Endothelial cell of umbilical vein (primary cell): ENCODE measurements at regions not wholly inside any gene's neighbourhood (a gene's known extent, or its start where the extent isn't known, plus 50 kb on each side); places are given as distances from the start of the nearest gene placed in this dataset.
A peak's percentile ranks its signal among the peaks of the same experiment; 100 is the strongest.

Experiments used
- BruUV-seq: library from RNA; stranded (reverse); fragments of 400-500 nt; replicated peaks from 2 replicates; lab custom pipeline; 2021; lab: Mats Ljungman, UMichigan
- CTCF ChIA-PET: fragments of 300-600, 350-600 bp; sonication (Branson Sonifier 250); formaldehyde crosslinking; loops from one replicate; lab custom pipeline; 2021; ENCODE audit warnings: antibody characterized with exemption, inconsistent platforms; lab: Charles Lee
- POLR2A ChIA-PET: fragments of 300-600, 350-600 bp; sonication (Branson Sonifier 250); formaldehyde crosslinking; loops from one replicate; lab custom pipeline; 2021; ENCODE audit warnings: antibody characterized with exemption, inconsistent platforms; lab: Charles Lee
- DNase-seq: peaks from one replicate; pipeline ENCODE4 v3.0.0-alpha.2; 2011; ENCODE audit warnings: low read depth, low spot score
- FAIRE-seq: peaks from 2 replicates; lab custom pipeline; 2011; peaks lifted over from hg19 to GRCh38; lab: Jason Lieb, UNC
- H2AFZ ChIP-seq: 2 replicates; pipeline ENCODE4 v1.6.0; 2012; ENCODE audit warnings: low read depth, low read length, control low read depth, inconsistent platforms
- H3K27ac ChIP-seq: 2 replicates; pipeline ENCODE4 v1.5.1; 2011; ENCODE audit warnings: low read depth, mild to moderate bottlenecking, control low read depth, low read length, moderate library complexity; ENCODE audit not compliant: insufficient read depth
- H3K27me3 ChIP-seq, 2 experiments: 2 replicates each; pipeline versions ENCODE4 v1.6.0 to v1.6.1; 2011; ENCODE audit warnings: low read length in 2 of 2, mixed read lengths in 1 of 2; ENCODE audit not compliant: control insufficient read depth in 2 of 2, insufficient read depth in 2 of 2
- H3K36me3 ChIP-seq, 2 experiments: 2 replicates in 1 of 2; 3 replicates in 1 of 2; pipeline ENCODE4 v1.5.1; 2011; ENCODE audit warnings: low read length in 2 of 2, mild to moderate bottlenecking in 1 of 2, moderate library complexity in 1 of 2; ENCODE audit not compliant: control insufficient read depth in 2 of 2, insufficient read depth in 2 of 2; ENCODE audit errors: extremely low read depth in 1 of 2
- H3K4me1 ChIP-seq: 3 replicates; pipeline ENCODE4 v1.5.1; 2011; ENCODE audit warnings: mild to moderate bottlenecking, low read length; ENCODE audit not compliant: control insufficient read depth, insufficient read depth; ENCODE audit errors: extremely low read depth
- H3K4me2 ChIP-seq: 2 replicates; pipeline ENCODE4 v1.6.1; 2011; ENCODE audit warnings: low read length, control low read depth, mixed read lengths; ENCODE audit not compliant: insufficient read depth
- H3K4me3 ChIP-seq, 3 experiments: fragments of 200-600 bp in 1 of 3; sonication (generic), shearing (Covaris generic) in 1 of 3; replicated peaks in 1 of 3; 2 replicates each; pipeline ENCODE4 v1.5.1; 2011 to 2016; ENCODE audit warnings: control low read depth in 3 of 3, low read length in 3 of 3, mild to moderate bottlenecking in 2 of 3, inconsistent platforms in 1 of 3, low read depth in 1 of 3, moderate library complexity in 1 of 3; ENCODE audit not compliant: insufficient read depth in 1 of 3
- H3K79me2 ChIP-seq: 2 replicates; pipeline ENCODE4 v1.6.0; 2012; ENCODE audit warnings: low read length, inconsistent platforms; ENCODE audit not compliant: control insufficient read depth, insufficient read depth
- H3K9ac ChIP-seq: replicated peaks from 2 replicates; pipeline ENCODE3; 2011; ENCODE audit warnings: low read length, control low read depth; ENCODE audit not compliant: insufficient read depth; ENCODE audit errors: extremely low read depth
- H3K9me1 ChIP-seq: replicated peaks from 3 replicates; pipeline ENCODE4 v1.6.0; 2011; ENCODE audit warnings: mild to moderate bottlenecking, low read length; ENCODE audit not compliant: control insufficient read depth, insufficient read depth; ENCODE audit errors: extremely low read depth
- H3K9me3 ChIP-seq: replicated peaks from 2 replicates; pipeline ENCODE4 v1.5.1; 2012; ENCODE audit warnings: low read length, inconsistent platforms; ENCODE audit not compliant: control insufficient read depth, insufficient read depth
- H4K20me1 ChIP-seq: replicated peaks from 2 replicates; pipeline ENCODE3; 2011; ENCODE audit warnings: mild to moderate bottlenecking, low read length; ENCODE audit not compliant: control insufficient read depth, insufficient read depth; ENCODE audit errors: extremely low read depth
- EZH2 ChIP-seq: IDR thresholded peaks from 2 replicates; pipeline ENCODE4 v1.6.1; 2012; ENCODE audit warnings: borderline replicate concordance, low read depth, mild to moderate bottlenecking, moderate library complexity, low read length, inconsistent platforms; ENCODE audit not compliant: severe bottlenecking
- FOS ChIP-seq: IDR thresholded peaks from 2 replicates; pipeline ENCODE4 v1.6.1; 2011; ENCODE audit warnings: mild to moderate bottlenecking, low read length, moderate library complexity, borderline replicate concordance; ENCODE audit not compliant: insufficient read depth
- GATA2 ChIP-seq: IDR thresholded peaks from 2 replicates; pipeline ENCODE4 v1.7.0; 2011; ENCODE audit warnings: low read depth, mild to moderate bottlenecking, moderate library complexity, mixed read lengths, low read length; ENCODE audit not compliant: insufficient read length, insufficient read depth
- JUN ChIP-seq: IDR thresholded peaks from 2 replicates; pipeline ENCODE4 v1.6.1; 2011; ENCODE audit warnings: borderline replicate concordance, low read depth; ENCODE audit not compliant: insufficient read length, insufficient read depth
- MYC ChIP-seq: IDR thresholded peaks from one replicate; pipeline ENCODE4 v1.6.1; 2011; ENCODE audit warnings: mild to moderate bottlenecking, low read depth, low read length
- POLR2A ChIP-seq: IDR thresholded peaks from 2 replicates; pipeline ENCODE4 v1.6.1; 2012; ENCODE audit warnings: low read depth, mild to moderate bottlenecking, control low read depth, low read length
- dilution Hi-C: fragments of 300-500 bp; cut with MboI; formaldehyde crosslinking; loops from one replicate; pipeline ENCODE4 v1.15.0; 2019; ENCODE audit warnings: low sequenced_read_pairs; ENCODE audit not compliant: extremely low pct_ligation_motif_present
- intact Hi-C: fragments of 100-400 bp; cut with micrococcal nuclease; formaldehyde crosslinking; loops from one replicate; pipeline ENCODE4 v1.10.0; 2022
- TF ChIP-seq, protein P1 (sequence below): IDR thresholded peaks from 2 replicates; pipeline ENCODE4 v1.6.1; 2011; ENCODE audit not compliant: insufficient read depth, insufficient read length
- TF ChIP-seq, protein P2 (sequence below), 2 donors: IDR thresholded peaks; 1 replicate in 1 of 2; 2 replicates in 1 of 2; pipeline ENCODE4 v1.5.1; 2011; ENCODE audit warnings: low read length in 2 of 2, mild to moderate bottlenecking in 2 of 2, moderate library complexity in 2 of 2, control low read depth in 1 of 2, inconsistent platforms in 1 of 2, low read depth in 1 of 2; ENCODE audit not compliant: insufficient read depth in 1 of 2; ENCODE audit errors: extremely low read depth in 1 of 2

- H3K9ac ChIP-seq: no peak overlapping the region
- no peaks in the 10 kb centered on the region for H3K9me3 ChIP-seq
- H3K4me3 ChIP-seq: no peak overlapping the region
- TF ChIP-seq FOS (no peak), EZH2 (no peak), JUN (no peak), MYC (no peak)
- TF ChIP-seq, protein P1, sequence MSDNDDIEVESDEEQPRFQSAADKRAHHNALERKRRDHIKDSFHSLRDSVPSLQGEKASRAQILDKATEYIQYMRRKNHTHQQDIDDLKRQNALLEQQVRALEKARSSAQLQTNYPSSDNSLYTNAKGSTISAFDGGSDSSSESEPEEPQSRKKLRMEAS: no peak
- no peaks in the 10 kb centered on the region for H3K27me3 ChIP-seq
- FAIRE-seq: no peak
- BruUV-seq: no TSS peak
- ChIA-PET POLR2A (no interaction called here), CTCF (interaction anchor here (1.1 to 1.5 kb wide), 3 partner anchors 29 to 452 kb away, joined by 3 to 4 read pairs (median 4); partner anchors contain the start of gene CITED2)
- H3K9me1 ChIP-seq: no peaks in the 10 kb centered on the region
- peak; percentile 29 for DNase-seq
- H3K4me2 ChIP-seq: no peak overlapping the region
- no peak overlapping the region for H3K27ac ChIP-seq
- H2AFZ ChIP-seq: no peak overlapping the region
- dilution Hi-C loops (no loop called here), intact Hi-C loops (no loop called here)
- H4K20me1 ChIP-seq: no peaks in the 10 kb centered on the region
- H3K36me3 ChIP-seq: no peaks in the 10 kb centered on the region
- no peaks in the 10 kb centered on the region for H3K79me2 ChIP-seq
- H3K4me1 ChIP-seq: peaks cover 26% of the 10 kb centered on the region
These were observed 447.3 kb upstream of the CITED2 start for GRCh38 chr6:139821676-139822223.

- H3K27ac ChIP-seq: peak overlapping the region; percentile 90
- H3K9me1 ChIP-seq: no peaks in the 10 kb centered on the region
- peaks cover 26% of the 10 kb centered on the region for H3K4me1 ChIP-seq
- dilution Hi-C loops (no loop called here), intact Hi-C loops (loop anchor here (1.0 kb wide), 3 partner anchors 56 to 526 kb away; partner anchors contain the start of gene CITED2)
- POLR2A ChIA-PET: no interaction called here
- no peaks in the 10 kb centered on the region for H3K36me3 ChIP-seq
- no peak for TF ChIP-seq EZH2
- peak; percentile 93 for TF ChIP-seq FOS
- TF ChIP-seq POLR2A: no peak
- TF ChIP-seq GATA2: no peak
- TF ChIP-seq, protein P2, sequence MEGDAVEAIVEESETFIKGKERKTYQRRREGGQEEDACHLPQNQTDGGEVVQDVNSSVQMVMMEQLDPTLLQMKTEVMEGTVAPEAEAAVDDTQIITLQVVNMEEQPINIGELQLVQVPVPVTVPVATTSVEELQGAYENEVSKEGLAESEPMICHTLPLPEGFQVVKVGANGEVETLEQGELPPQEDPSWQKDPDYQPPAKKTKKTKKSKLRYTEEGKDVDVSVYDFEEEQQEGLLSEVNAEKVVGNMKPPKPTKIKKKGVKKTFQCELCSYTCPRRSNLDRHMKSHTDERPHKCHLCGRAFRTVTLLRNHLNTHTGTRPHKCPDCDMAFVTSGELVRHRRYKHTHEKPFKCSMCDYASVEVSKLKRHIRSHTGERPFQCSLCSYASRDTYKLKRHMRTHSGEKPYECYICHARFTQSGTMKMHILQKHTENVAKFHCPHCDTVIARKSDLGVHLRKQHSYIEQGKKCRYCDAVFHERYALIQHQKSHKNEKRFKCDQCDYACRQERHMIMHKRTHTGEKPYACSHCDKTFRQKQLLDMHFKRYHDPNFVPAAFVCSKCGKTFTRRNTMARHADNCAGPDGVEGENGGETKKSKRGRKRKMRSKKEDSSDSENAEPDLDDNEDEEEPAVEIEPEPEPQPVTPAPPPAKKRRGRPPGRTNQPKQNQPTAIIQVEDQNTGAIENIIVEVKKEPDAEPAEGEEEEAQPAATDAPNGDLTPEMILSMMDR (IDR thresholded peaks at IDR 0.05; ENCODE audit: extremely low read depth in 1 of 2, insufficient read depth in 1 of 2, low read depth in 1 of 2, low read length in 2 of 2): no peak
- TF ChIP-seq MYC: no peak
- peak; percentile 96 for TF ChIP-seq JUN
- no peaks in the 10 kb centered on the region for H4K20me1 ChIP-seq
- no peak overlapping the region for H3K4me3 ChIP-seq
- peak; percentile 92 for DNase-seq
- BruUV-seq: no TSS peak
- CTCF ChIA-PET: interaction anchor here (1.5 kb wide), 1 partner anchor 446 kb away, joined by 4 read pairs; the partner anchor contains the start of gene CITED2
- no peaks in the 10 kb centered on the region for H3K9me3 ChIP-seq
- H3K9ac ChIP-seq: no peak overlapping the region
- peak overlapping the region; percentile 17 for H2AFZ ChIP-seq
- no peaks in the 10 kb centered on the region for H3K79me2 ChIP-seq
- peak overlapping the region; percentile 55 for H3K4me2 ChIP-seq
- peak; percentile 78 for FAIRE-seq
- H3K27me3 ChIP-seq: no peaks in the 10 kb centered on the region
These were observed 445.8 kb upstream of the CITED2 start for GRCh38 chr6:139820210-139820609.
